ENCODE measurements at regions not wholly inside any gene's neighbourhood (a gene's known extent, or its start where the extent isn't known, plus 50 kb on each side); places are given as distances from the start of the nearest gene placed in this dataset.
A peak's percentile ranks its signal among the peaks of the same experiment; 100 is the strongest.
"Not testable (repeated sequence)": the region's sequence is repeated elsewhere in the genome, so short reads cannot be mapped to it uniquely, and the experiment has no call there.

DNA sequence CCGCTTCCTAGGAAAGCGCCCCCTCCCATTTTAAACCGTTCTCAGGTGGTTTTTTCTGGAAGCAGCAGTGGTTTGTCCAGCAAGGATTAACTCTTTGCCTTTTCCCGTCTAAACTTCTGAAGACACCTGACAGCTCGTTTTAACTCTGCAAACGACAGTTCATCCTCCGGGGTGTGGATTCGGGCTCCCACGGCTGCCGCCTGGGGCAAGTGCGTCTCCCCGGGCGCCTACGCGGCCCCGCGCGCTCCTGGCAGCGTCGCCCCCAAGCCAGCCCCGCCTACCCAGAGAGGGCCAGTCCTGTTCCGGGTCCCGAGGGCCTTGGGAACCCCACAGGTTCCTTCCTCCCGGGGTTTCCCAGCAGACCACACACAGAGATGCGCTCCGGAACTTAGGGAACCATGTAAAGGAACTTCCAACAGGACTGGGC is 54.4 kb downstream of the PRR18 start:
- DNase-seq (ENCODE audit: low read depth, low spot score): peak; percentile 10

DNA sequence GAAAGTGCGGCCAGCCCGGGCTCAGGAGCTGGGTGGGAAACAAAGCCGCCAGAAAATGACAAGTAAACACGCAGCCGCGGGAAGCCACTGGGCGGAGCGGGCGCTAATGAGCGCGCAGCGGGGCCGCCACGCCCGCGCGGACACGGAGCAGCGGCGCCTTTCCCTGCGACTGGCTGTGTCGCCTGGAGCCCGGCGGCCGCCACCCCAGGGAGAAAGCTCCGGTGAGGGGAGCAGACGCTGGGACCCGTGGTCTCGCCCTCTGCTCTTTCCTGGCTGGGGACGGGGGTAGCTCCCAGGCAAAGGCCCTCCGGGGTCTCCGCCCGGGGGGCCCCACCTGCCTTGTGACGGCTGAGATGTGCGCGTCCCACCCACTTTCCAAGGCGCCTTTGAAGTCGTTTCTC is 54.9 kb downstream of the PRR18 start:
- DNase-seq (ENCODE audit: low read depth, low spot score): peak; percentile 41

DNA sequence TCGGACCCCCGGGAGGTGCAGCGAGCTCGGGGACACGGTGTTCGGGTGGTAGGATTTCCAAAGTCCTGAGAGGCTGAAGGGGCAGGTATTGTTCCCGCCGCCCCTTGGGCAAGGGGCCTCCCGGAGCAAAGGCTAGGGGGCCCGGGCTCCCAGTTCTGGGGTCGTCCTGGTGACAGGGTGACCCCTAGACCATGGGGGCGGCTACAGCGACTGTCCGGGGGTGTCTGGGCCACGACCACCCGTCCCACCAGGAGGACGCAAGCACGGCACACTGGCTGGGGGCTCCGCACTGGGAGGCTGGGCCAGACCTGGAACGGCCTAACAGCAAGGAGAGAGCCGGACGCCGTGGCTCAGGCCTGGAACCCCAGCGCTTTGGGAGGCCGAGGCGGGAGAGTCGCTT is 55.6 kb downstream of the PRR18 start:
- no peak for DNase-seq (ENCODE audit: low read depth, low spot score)

DNA sequence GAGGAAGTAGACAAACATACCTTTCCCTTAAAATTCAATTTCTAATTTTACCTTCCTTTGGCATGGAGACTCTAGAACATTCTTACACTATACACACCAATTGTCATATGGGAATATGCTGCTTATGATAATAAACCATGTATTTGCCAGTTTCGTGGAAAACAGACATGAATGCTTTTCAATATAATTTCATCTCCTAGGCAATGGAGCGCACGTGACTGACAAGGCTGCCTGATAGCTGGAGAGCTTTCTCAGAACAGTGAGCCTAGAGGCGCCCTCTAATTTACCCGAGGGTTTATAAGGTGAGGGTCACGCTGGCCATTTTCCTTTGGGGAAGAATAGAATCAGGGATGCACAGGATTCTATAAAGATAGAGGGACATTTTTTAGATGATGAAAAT is 56.5 kb downstream of the PRR18 start:
- DNase-seq (ENCODE audit: low read depth, low spot score): no peak

DNA sequence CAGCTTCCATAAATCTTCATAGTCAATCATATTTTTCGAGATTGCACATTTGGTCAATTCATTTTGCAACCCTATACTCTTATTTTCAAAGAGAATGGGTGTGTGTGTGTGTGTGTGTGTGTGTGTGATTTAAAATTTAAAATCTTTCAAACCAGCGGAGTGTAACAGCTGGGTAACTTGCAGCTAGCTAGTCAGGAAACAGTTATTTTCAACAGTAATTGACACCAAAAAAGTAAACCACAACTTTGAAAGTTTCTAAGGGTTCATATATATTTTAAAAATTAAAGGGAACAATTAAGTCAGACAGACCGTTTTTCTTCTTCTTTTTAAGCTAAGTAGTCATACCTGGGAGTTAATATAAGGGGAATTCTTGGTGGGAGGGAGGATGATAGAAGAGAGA is 57.0 kb downstream of the PRR18 start:
- no peak for DNase-seq (ENCODE audit: low read depth, low spot score)

DNA sequence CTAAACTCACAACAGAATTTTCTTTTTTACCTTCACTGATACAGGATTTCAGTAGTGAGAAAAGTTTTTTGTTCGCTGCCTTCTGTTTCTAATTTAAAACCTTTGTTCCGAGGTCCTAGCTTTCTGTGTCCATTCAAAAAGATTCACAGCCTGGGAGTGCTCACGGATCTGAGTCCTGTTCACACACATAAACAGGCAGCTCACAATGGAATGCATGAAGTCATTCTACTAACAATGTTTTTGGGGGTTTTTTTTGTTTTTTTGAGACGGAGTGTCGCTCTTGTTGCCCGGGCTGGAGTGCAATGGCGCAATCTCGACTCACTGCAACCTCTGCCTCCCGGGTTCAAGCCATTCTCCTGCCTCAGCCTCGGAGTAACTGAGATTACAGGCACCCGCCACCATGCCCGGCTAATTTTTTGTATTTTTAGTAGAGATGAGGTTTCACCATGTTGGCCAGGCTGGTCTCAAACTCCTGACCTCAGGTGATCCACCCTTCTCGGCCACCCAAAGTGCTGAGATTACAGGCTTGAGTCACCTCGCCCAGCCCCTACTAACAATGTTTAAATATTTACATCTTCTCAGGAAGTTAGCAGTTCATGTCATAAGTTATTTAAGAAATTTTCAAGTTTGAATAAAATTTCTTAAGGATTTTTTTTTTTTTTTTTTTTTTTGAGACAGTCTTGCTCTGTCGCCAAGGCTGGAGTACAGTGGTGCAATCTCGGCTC is 59.0 kb downstream of the PRR18 start:
- DNase-seq (ENCODE audit: low read depth, low spot score): not testable (repeated sequence)

DNA sequence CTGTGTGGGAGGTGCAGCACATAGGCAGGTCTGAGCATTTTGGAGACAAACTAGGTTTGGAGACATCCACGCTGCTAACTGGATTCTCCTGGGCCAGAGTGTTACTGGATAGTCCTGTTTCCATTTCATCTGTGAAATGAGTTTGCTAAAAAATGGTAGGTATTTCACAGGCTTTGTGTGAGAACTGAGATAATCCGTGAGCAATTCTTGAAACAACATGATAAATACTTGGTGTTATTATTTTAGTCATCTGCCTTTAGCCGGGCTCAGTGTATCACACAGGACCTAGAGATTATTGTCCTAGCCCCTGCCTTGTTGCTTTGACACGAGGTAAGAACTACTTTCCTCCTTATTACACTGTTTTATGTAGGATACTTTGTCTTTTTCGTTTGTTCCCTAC is 63.0 kb downstream of the PRR18 start:
- DNase-seq (ENCODE audit: low read depth, low spot score): no peak

DNA sequence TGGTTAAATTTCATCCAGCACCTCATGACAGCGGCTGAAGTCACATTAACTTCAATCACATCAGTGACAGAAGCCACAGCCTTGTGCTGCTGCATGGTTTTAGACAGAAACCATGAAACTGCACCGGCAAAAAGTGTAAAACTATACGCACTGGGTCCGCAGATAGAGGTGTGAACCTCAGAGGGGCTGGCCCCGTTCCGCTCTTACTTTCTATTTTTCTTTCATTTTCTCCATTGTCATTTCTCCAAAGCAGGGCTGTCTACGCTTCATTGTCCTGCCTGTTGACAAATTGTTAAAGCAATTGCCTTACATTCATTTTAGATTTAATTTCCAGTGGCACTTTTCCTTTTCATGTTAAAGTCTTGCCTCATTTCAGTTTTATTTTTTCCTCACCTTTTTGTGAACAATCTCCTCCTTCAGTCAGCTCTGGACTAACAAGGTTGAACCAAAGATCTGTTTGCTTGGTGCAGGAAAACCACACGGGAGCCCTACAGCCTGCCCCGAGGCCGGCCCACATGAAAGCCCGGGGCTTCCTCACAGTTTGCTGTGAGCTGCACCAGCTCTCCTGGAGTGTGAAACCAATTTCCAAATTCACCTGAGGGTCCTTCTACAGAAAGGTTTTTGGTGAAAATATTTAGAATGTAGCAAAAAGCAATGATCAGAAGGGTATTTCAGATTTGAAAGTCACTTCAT is 63.7 kb downstream of the PRR18 start:
- no peak for DNase-seq (ENCODE audit: low read depth, low spot score)

DNA sequence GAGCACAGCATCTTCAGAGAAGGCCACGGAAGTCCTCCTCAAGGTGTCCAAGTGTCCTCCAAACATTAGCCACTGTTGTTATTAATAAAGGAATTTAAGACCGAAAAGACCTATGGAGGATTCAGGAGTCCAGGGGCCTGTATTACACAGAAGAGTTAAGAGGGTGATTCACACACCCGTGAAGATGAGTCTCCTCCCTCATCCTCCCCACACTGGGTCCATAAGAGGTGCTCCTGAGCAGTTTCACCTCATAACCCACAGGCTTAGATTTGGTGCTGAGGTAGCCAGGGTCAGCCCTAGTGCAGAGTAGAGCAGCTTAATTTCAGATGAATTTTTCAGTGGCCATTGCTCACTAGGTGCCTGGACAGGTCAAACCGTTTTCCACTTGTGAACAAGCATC is 65.3 kb downstream of the PRR18 start:
- no peak for DNase-seq (ENCODE audit: low read depth, low spot score)

DNA sequence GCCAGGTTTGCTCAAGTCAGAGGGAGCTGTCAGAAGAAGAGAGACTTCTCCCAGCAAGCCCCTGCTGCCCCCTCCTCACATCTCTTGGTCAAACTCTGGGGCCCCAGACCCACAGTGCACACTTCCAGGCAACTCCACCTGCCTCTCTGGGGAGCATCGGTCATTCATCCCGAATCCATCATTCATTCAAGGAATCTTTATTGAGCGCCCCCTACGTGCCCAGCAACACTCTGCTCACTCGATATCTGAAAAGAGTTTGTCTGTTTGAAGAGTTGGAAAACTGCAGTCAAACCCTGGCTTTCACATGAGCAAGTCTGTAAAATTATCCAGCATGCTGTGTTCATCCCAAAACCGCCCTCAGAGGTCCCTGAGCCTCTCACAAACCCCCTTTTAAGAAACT is 66.2 kb downstream of the PRR18 start:
- no peak for DNase-seq (ENCODE audit: low read depth, low spot score)

DNA sequence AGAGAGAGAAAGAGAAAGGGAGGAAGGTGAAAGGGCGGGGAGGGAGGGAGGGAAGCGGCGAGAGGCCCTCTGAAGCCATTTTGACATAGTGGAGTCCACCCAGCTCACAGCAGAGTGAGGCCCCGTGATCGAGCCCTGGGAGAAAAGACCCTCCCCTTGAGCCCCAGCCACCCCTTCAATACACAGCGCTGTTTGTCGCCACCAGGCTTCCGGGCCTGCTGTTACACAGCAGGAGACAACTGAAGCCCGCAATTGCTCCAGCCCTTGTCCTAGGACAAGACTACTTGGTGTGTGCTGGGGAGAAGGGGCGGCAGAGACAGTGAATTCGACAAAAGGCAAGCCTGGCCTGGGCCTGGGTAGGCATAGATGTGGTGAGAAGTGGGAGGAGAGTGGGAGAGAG is 67.3 kb downstream of the PRR18 start:
- no peak for DNase-seq (ENCODE audit: low read depth, low spot score)

DNA sequence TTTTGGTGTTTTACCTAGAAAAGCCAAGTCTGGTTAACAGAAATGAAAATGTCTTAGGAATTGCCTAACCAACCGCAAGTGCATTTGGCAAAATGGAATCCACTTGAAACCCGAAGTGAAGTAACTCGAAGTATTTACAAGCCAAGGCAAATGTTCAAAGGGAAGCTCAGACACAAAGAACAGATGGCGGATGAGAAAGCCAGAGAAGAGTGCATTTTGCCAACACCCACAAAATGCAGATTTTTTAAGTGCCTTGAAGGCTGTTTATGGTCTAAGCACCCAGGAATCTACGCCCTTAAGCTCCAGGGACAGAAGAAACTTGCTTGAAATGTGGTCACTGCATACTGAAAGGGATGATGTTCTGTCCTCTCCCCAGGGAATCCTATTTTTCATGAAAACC is 70.0 kb upstream of the TBXT start:
- peak; percentile 20 for DNase-seq (ENCODE audit: low read depth, low spot score)

DNA sequence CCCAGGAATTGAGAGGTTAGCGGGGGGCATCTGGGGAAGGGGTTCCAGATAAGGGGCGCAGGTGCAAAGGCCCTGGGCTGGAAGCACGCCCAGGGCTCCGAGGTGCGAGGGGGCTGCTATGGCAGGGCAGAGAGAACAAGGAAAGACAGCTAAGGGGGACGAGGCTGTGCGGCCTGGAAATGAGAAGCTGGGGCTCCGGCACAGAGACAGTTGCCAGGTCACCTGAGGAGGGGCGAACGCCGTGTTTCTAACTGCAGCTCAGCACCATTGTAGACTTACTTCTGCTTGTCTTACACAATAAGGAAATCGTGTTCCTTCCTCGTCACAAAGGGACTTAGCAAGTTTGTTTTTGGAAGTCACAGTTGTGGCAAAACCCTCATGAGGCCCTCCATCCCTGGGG is 68.9 kb upstream of the TBXT start:
- DNase-seq (ENCODE audit: low read depth, low spot score): no peak

DNA sequence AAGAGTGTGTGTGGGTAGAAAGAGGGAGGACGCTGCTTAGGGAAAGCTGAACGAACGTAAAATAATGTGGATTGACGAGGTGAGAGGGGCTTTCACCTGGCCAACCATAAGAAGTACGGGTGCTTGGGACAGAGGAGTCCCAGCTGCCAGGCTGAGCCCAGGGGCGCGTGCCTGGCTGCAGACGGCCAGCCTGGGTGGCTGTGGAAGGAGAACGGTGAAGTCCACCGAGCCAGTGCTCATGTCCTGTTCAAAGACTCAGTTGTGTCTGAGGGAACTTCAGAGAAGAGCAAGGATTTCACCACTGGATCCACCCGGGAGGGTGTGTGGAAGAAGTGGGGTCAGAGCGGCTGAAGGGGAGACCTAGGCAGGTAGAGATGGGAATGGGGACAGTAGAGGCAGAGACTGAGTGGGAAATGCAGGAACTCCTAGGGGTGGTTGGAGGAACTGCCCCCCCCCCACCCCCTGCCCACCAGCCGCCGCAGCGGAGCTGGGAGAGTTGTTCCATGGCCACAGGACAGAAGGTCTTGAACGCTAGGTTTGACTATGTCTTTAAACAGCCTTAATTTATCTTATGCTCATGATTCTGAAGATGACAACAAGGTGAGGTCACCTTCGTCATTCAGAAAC is 68.1 kb upstream of the TBXT start:
- DNase-seq (ENCODE audit: low read depth, low spot score): no peak

DNA sequence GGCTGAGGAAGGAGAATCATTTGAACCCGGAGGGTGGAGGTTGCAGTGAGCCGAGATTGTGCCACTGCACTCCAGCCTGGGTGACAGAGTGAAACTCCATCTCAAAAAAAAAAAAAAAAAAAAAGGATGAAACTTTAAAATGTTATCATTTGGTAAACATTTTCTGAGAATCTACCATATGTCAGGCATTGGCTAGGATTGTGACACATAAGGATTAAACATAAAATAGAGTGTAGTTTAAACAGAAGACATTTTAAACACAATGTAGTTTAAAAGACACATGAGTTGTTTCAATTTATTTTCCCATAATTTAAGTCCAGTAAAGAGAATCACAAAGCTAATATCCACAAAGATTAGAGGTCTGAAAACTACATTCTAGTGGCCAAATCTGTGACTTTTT is 63.5 kb upstream of the TBXT start:
- not testable (repeated sequence) for DNase-seq (ENCODE audit: low read depth, low spot score)

DNA sequence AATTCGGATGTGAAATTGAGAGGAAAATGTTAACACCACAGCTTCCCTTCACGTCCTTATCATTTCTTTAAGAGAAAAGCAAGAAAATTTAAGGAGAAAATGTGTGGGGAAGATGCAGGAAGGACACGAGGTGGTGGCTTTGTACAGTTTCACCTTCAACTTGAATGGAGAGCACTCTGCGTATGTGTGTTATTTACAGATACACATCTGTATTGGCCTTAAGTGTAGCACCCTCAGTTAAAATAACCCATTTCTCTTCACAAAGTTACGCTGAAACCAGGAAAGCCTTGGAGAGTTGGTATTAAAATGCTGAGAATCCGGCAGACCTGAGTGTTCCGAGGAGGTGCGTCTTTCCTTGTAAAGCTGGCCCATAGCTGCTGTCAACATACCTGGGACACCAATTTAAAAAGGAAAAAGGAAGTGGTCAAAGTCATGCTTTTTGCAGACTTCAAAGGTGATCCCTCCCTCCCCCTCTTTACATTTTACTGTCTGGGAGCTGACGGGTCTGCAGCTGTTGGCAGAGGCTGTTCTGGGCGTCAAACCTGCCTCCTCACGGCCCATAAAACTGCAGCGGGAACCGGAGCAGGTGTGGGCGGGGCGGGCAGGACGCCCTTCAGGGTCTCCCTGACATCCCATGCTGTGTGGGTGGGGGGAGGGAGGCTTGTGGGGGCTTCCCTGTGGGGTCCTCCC is 61.3 kb upstream of the TBXT start:
- no peak for DNase-seq (ENCODE audit: low read depth, low spot score)

DNA sequence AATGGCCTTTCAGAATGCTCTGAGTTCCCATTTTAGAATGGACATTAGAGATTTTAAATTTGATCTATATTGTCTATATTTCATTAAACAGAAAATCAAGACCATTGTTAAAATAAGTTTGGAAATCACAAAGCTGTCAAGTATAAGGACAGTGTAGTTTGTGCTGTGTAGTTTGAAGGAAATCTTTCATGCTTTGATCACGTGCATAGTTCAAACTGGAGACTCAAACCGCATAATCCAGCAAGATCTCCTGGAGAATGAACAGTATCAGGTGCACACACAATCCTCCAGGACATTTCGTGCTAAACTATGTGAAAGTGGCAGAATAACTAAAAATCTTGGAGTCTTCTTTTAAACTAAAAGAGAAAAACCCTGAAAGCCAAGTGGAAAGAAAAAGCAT is 60.8 kb upstream of the TBXT start:
- no peak for DNase-seq (ENCODE audit: low read depth, low spot score)

DNA sequence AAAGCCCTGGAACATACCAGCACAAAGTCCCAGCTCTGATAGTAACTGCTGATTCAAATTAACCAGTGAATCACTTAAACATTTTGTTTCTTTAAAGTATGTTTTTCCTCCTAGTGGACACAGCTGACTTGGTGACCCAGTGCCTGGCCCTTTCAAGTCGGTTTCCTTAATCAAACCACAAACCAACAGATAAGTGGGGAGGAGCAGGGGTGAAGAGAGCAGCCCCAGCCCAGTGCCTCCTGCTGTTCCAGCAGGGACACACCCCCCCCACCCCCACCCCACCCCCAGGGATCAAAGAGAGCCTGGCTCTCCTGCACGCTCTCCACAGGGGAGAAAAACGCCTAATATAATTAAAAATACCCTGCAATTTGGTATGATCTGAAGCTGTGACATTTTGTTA is 55.4 kb upstream of the TBXT start:
- DNase-seq (ENCODE audit: low read depth, low spot score): no peak

DNA sequence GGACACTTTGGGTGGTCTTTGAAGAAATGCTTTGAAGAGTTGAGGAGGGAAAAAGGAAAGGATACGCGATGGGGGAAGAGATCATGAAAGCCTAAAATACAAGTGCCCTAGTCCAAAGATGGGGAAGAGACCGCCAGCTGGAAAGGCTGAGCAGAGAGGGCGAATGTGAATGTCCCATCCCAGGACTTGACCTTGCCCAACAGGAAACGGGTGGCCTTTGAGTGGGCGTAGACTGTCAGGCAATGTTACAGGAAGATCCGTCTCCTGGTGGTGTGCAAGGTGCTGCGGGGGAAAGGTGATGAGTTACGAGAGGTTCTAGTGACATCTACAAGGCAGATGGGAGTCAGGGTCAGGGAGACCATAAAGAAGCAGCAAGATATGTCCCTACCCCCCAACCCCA is 55.0 kb upstream of the TBXT start:
- DNase-seq (ENCODE audit: low read depth, low spot score): no peak

DNA sequence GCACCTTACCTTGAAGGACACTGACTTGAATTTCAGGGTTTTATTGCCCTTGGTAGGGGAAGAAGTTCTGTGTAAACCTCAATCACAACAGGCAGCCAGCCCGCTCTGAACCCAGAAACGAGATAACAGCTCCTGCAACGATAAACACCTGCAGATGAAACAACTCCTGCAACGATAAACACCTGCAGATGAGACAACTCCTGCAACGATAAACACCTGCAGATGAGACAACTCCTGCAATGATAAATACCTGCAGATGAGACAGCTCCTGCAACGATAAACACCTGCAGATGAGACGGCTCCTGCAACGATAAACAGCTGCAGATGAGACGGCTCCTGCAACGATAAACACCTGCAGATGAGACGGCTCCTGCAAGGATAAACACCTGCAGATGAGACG is 54.0 kb upstream of the TBXT start:
- DNase-seq (ENCODE audit: low read depth, low spot score): no peak

DNA sequence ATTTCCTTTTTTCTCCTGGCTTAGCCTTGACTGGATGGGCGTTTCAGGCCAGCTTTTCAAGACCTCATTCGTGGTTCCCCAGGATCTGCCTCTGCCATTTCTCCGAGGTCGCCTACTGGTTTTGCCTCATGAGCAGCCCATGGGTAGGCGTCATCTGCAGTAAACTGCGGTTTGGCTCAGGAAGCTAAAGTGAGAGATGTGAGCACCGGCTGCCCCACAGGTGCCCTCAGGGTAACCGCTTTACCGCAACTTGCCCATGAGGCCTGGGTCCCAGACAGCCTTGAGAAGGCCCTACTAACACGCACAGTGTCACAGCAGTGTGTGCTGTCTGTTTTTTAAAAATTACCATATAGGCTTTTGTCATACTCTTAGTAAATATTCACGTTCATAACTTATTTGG is 53.4 kb upstream of the TBXT start:
- DNase-seq (ENCODE audit: low read depth, low spot score): no peak
